IPS DF 4.7 (cell line): ENCODE measurements at regions not wholly inside any gene's neighbourhood (a gene's known extent, or its start where the extent isn't known, plus 50 kb on each side); places are given as distances from the start of the nearest gene placed in this dataset.

Experiments used
- DNase-seq: peaks from one replicate; pipeline ENCODE4 v3.0.0-alpha.2; 2013; ENCODE audit warnings: low spot score; ENCODE audit errors: extremely low read depth

GRCh38 chr20:17819395-17820093, 119.8 kb downstream of the BANF2 start:
- no peak for DNase-seq

DNA sequence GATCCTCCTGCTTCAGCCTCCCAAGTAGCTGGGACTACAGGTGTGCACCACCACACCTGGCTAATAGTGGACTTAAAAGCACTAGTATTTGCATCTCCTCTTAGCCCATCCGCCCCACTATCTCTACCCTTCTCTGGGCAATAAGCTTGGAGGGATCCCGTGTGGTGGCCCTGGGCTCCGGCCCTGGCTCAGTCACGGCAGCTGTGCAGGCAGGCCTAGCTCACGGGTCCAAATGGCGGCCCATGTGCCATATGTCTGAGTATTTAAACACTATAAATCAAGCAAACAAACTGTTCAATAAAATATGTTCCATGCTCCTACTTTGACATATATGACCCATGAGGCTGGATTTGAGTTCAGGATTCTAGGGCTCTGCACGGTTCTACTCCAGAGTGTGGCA, 118.4 kb downstream of the BANF2 start:
- DNase-seq: no peak

DNA sequence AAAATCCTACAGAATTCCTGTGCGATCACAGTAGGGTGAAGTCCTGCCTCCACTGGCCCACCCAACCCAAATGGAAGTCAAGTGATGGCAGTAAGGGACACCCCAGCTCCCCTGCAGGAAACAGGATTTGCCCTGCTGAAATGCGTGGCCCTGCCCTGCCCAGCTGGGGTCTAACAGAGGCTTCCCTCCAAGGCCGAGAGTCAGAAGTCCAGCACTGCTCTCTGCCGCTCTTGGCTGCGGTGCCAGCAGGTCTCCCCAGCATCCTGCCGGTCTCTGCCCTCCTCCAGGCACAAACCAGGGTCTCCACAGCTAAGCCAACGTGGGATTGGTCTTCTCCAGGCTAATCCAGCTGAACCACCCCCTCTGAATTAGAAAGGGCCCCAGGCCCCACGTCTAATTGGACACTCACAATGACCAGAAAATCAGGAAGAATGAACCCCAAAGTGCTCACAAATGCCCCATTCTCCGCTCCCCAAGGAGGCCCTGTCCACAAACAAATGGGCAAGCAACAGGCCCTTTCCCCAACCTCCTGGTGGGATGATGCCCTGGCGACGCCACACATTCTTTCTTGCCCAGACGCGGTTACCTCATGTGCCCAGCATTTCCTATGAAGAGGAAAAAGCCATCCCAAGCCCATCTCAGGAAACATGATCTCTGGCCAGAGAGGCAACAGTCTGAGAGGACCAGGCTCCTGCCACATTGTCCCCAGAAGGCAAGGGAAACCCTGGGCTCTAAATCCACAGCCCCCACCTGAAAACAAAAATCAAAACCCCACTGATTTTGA, 117.2 kb downstream of the BANF2 start:
- no peak for DNase-seq

DNA sequence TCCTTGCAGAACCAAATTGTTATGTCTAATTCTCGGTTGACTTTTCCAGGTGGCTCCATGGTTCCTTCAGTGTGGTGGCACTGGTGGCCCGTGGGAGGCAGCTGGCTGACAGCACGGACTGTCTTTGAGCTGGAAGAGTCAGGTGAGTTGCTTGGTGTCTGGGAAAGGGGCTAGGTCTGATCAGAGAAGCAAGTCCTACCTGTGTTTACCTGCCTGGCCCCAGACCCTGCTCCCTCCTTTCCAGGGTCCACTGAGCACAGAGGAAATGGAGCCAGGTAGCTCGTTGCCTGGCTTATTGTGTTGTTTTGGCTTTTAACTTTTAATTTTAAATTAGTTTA, 111.8 kb downstream of the BANF2 start:
- DNase-seq: no peak

DNA sequence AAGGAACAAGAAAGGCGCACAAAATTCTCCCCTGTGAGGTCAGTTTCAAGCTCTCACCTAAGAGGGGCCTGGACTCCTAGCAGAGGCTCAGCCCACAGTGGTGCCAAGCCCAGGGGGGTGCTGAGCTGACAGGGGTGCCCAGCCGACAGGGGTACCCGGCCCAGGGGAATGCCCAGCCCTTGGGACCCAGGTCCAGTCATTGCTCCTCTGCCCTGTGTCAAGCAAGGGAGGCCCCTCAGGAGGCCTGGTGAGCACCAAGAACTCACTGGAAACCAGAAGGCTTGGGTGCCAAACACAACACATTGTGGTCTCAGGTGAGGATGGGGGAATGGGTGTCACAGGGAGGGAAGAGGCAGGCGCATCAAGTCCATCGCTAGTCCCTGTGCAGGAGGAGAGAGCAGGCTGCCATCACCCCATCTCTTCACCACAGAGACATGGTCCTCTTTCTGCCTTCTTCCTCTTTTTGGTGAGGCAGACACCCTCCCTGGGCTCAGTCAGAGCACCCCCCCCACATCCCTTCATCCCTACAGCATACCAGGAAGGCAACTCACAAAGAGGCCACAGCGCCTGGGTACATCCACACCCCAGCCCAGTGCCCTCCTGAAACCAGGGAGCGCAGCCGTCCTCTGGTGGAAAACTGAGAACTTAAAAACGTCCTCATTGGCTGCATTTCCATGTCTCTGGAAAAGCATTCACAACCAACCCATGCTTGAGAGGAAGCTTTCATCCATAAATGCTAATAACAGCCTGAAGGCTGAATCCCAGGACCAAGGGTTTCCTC, 111.3 kb downstream of the BANF2 start:
- no peak for DNase-seq

DNA sequence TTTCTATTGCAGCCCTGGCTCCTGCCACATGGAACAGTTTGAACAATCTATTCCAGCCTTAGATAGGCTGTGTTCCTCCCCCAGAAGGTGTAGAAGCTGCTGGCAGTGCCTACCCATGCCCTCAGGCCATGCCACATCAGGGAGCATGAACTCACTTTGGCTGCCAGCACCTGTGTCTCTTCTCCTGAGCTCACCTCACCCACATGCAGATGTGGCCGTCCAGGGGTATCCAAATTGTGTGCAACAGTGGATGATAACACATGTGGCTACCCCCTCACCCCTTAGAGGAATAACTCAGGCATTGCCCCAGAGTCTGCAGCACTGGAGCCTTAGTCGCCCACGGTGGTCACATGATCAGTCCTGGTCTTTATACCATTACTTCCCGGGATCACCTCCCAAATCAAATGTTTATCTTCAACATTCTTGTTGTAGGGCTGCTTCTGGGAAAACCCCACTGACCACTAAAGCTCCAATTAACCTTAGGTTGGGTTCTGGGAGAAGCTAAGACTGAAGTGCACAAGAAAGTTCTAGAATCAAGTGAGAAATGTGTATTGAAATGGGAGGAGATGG, 110.4 kb downstream of the BANF2 start:
- DNase-seq: no peak

GRCh38 chr20:17809362-17810061, 109.7 kb downstream of the BANF2 start:
- no peak for DNase-seq

DNA sequence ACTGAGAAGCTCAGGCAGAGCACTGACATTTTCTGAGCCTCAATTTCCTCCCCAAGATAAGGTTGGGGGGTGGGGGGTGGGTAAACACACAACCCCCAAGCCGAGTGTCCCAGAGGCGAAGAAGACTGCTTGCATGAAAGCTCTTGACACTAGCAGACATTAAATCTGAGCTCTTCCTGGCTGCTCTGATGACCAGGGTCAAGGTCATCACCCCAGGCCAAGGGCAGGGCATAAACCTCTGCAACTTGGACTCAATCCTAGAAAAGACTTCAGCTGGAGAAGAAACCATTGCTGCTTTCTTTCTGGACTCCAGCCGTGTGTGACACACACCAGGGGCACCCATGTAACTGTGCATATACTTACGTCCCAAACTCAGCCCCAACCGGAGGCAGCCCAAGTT, 109.0 kb downstream of the BANF2 start:
- DNase-seq: no peak

DNA sequence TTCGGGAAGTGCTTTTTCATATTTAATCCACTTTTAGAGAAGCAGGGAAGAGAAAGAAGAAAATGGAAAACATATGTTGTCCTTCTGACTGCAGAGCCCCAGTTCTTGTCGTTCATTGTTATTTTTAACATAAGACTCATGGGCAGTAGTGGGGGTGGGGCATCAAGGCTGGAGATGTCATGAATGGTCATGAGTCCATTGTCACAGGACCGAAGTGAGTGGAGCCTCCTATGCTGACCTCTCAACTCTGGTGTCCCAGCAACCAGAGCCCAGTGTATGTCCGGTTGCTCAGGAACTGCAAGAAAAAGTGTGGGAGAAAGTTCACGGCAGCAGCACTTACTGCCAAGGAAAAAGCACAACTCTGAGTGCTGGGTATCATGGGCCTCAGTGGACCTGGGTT, 108.6 kb downstream of the BANF2 start:
- no peak for DNase-seq

GRCh38 chr20:17807651-17808050, 107.9 kb downstream of the BANF2 start:
- DNase-seq: no peak

DNA sequence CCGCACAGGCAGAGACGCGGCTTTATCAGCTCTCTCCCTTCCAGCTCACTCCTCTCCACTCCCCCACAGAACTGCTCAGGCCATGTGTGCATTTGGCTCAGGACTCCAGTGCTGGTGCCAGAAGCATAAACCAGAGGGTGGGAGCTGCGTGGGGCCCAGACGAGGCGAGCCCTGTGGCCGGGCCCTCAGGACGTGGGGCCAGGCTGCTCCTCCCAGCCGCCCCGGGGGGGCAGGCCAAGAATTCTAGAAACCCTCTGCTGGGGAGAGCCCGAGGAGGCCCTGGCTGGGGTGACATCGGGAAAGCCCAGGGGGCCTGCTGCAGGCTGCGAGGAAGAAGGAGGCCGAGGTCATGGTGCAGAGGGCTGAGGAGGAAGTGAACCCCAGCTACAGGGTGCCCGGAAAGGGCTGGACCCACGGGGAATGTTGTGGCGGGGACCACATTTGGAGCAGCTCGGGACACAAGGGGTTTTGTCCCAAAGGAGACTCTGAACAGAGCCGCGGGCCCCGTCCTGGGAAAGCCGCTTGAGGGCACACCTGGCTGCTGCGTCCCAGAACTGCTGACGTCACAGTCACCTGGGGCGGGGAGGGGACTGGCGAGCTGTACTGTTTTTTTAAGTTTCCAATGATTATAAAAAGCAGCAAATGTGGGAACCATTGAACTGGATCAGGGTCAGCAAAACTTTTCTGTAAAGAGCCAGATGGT, 107.1 kb downstream of the BANF2 start:
- no peak for DNase-seq

GRCh38 chr20:17806107-17806506, 106.3 kb downstream of the BANF2 start:
- DNase-seq: no peak

DNA sequence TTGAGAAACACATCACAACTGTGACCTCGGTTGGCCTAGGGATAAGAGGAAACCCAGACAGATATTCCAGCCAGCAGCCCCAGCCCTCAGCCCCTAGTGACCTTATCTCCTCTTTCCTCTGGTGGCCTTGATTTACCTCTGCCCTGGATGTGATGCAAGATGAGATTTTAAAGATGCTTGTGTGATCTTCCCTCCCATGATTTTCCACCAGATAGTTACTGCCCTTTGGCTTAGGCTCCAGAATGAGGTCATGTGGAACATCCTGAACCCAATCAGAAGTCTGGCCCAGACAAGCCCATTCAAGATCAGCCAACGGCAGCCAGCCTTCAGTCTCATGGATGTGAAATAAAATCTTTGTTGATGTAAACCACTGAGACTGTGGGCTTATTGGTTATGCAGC, 104.0 kb downstream of the BANF2 start:
- DNase-seq: no peak

DNA sequence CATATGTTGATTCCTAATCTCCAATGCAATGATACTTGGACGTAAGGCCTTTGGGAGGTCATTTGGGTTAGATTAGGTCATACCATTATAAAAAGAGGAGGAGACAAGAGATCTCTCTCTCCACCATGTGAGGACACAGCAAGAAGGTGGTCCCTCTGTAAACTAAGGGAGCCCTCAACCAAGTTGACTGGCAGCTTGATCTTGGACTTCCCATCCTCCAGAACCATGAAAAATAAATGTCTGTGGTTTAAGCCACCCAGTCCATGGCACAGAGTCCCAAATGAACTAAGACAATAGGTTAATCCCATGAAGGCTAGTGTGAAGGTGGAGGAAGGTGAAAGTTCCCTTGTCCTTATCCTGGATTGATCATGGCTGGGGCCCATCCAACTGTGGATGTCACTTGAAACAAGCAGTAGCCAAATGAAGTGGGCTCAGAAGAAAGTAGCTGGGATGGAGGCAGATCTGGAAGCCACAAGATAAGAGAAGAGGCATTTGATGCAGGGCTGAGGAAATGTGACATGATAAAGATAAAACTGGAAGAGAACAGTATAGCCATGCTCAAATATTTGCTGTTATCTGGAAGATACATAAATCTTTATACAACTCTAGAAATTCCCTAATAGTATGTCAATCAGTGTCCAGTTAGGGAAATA, 99.9 kb downstream of the BANF2 start:
- no peak for DNase-seq

DNA sequence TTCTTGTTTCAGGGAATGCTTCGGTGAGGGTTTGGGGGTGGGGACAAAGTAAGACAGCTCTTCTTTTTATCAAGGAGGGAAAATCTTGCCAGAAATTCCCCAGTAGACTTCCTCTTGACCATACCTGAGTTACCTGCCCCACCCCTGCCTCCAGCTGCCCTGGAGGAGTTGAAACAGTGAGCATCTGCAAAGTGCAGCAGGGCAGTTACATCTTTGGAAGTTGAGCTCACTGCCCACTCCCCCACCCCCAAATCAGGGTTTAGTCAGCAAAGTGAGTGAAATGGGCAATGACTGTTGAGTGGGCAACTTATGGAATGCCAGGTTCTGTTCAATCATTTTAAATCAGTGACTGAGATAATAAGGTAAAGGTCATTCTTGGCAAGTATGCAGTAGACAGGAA, 98.8 kb downstream of the BANF2 start:
- DNase-seq: no peak

GRCh38 chr20:17797579-17797978, 97.8 kb downstream of the BANF2 start:
- DNase-seq: no peak

DNA sequence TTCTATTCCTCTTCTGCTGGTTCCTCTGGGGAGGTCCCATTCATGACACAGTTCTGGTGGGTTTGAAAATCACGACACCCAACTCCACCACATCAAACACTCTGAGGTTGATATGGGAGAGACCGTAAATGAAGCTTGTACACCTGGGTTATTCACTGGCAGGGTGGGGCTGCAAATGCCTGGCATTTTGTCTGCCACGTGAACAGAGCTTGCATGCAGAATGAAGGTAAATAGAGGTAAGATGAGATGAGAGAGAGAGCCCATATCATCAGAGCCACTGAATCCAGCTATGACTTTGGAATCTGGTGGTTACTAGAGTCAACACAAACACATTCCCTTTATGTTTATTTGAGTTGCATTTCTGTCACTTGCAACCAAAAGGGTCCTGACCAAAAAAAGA, 97.4 kb downstream of the BANF2 start:
- DNase-seq: no peak

DNA sequence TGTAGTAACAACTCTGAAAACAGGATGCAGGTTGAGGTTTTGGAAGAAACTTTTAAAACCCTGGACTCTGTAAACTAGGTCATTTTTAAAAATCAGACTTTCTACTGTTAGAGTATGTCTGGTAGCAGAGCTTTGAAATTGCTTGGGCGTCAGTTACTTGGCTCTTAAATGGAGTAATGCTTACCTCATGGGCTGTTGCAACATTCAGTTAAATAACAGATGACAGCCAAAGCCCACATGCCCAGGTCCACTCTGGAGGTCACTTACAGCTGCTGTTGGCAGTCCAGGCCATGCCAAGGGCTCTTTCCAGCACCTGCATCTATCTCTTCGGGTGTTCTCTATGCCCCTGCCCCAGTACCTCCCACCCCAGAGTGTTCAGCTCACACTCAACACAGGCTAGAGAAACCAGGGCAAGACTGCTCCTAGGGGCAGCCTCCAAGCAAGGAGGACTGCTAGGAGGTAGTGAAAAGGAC, 96.4 kb downstream of the BANF2 start:
- no peak for DNase-seq

GRCh38 chr20:17795501-17796071, 95.8 kb downstream of the BANF2 start:
- DNase-seq: no peak

DNA sequence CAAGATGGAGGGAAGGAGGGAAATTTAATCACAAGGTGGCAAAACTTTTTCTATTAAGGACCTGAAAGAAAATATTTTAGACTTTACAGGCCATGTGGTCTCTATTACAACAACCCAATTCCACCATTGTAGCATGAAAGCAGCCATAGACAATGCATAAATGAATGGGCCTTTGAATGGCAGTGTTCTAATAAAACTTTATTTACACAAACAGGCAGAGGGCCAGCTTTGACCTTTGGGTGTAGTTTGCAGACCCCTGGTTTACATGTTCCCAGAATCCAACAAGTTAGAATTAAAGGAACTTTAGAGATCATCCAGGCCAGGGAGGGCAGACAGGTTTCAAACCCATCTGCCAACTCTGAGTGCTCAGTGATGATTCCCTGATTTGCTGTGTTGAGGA, 95.2 kb downstream of the BANF2 start:
- DNase-seq: no peak
